Uterus (tissue), 2 donors: ENCODE measurements at regions not wholly inside any gene's neighbourhood (a gene's known extent, or its start where the extent isn't known, plus 50 kb on each side); places are given as distances from the start of the nearest gene placed in this dataset.

ENCODE experiments used
- CTCF ChIP-seq, 4 experiments: fragments of 200-600 bp in 2 of 4; fragments of 450-650 bp in 2 of 4; sonication (generic) in 2 of 4; IDR thresholded peaks; one replicate each; pipeline ENCODE4 v1.5.1; 2016 to 2019; ENCODE audit warnings: antibody characterized with exemption in 4 of 4, mild to moderate bottlenecking in 2 of 4, moderate library complexity in 1 of 4
- POLR2A ChIP-seq, 2 donors: fragments of 450-650 bp; IDR thresholded peaks; one replicate each; pipeline ENCODE4 v1.6.1; 2016; ENCODE audit warnings: antibody characterized with exemption in 2 of 2, mild to moderate bottlenecking in 1 of 2, moderate library complexity in 1 of 2

- TF ChIP-seq POLR2A (IDR thresholded peaks at IDR 0.05), result no peak
- TF ChIP-seq CTCF (IDR thresholded peaks at IDR 0.05), result no peak
Measured at GRCh38 chr19:16019691-16020448, 56.4 kb upstream of the TPM4 start.
